Fibroblast of lung (primary cell): ENCODE measurements at regions not wholly inside any gene's neighbourhood (a gene's known extent, or its start where the extent isn't known, plus 50 kb on each side); places are given as distances from the start of the nearest gene placed in this dataset.

ENCODE experiments used
- DNase-seq, 2 donors: peaks; one replicate each; pipeline versions ENCODE4 v3.0.0 to v3.0.0-alpha.2; 2010; ENCODE audit warnings: low read depth in 2 of 2
- H2AFZ ChIP-seq: 2 replicates; pipeline ENCODE4 v1.5.1; 2012; ENCODE audit warnings: low read length, control low read depth, inconsistent platforms
- H3K27ac ChIP-seq: 2 replicates; pipeline ENCODE4 v1.5.1; 2011; ENCODE audit warnings: low read length, control low read depth; ENCODE audit not compliant: insufficient read depth
- H3K27me3 ChIP-seq: 2 replicates; pipeline ENCODE4 v1.5.1; 2011; ENCODE audit warnings: mild to moderate bottlenecking, low read length; ENCODE audit not compliant: control insufficient read depth, insufficient read depth
- H3K36me3 ChIP-seq: 2 replicates; pipeline ENCODE4 v1.5.1; 2011; ENCODE audit warnings: low read length; ENCODE audit not compliant: control insufficient read depth, insufficient read depth
- H3K4me1 ChIP-seq: 2 replicates; pipeline ENCODE4 v1.5.1; 2011; ENCODE audit warnings: low read length; ENCODE audit not compliant: control insufficient read depth, insufficient read depth; ENCODE audit errors: extremely low read depth
- H3K4me2 ChIP-seq: 2 replicates; pipeline ENCODE4 v1.5.1; 2011; ENCODE audit warnings: low read length, control low read depth; ENCODE audit not compliant: insufficient read depth; ENCODE audit errors: extremely low read depth
- H3K4me3 ChIP-seq, 4 experiments: fragments of 200-600 bp in 1 of 4; sonication (generic) in 1 of 4; replicated peaks in 1 of 4; 2 replicates each; pipeline ENCODE4 v1.5.1; 2011 to 2016; ENCODE audit warnings: low read length in 4 of 4, low read depth in 3 of 4, mild to moderate bottlenecking in 3 of 4, control low read depth in 2 of 4, inconsistent platforms in 1 of 4, mixed read lengths in 1 of 4; ENCODE audit not compliant: insufficient read depth in 1 of 4; ENCODE audit errors: control extremely low read depth in 1 of 4
- H3K79me2 ChIP-seq: 2 replicates; pipeline ENCODE4 v1.5.1; 2012; ENCODE audit warnings: mild to moderate bottlenecking, low read length, inconsistent platforms; ENCODE audit not compliant: control insufficient read depth, insufficient read depth
- H3K9ac ChIP-seq: 2 replicates; pipeline ENCODE4 v1.5.1; 2011; ENCODE audit warnings: mild to moderate bottlenecking, low read length, control low read depth; ENCODE audit not compliant: insufficient read depth
- H3K9me3 ChIP-seq: 2 replicates; pipeline ENCODE4 v1.5.1; 2012; ENCODE audit warnings: low read depth, low read length; ENCODE audit not compliant: control insufficient read depth, insufficient read depth
- H4K20me1 ChIP-seq: 2 replicates; pipeline ENCODE4 v1.5.1; 2011; ENCODE audit warnings: low read length; ENCODE audit not compliant: control insufficient read depth, insufficient read depth; ENCODE audit errors: extremely low read depth
- CTCF ChIP-seq, 2 donors: IDR thresholded peaks in 1 of 2; conservative IDR thresholded peaks in 1 of 2; 1 replicate in 1 of 2; 2 replicates in 1 of 2; pipeline ENCODE4 v1.5.1; 2011 to 2012; ENCODE audit warnings: low read length in 2 of 2, control low read depth in 1 of 2, inconsistent platforms in 1 of 2, low read depth in 1 of 2, mild to moderate bottlenecking in 1 of 2
- EZH2 ChIP-seq: IDR thresholded peaks from 2 replicates; pipeline ENCODE4 v1.5.1; 2012; ENCODE audit warnings: low read length, control low read depth, mild to moderate bottlenecking; ENCODE audit errors: missing control alignments

- H3K9me3 ChIP-seq = no peaks in the 10 kb centered on the region
- H3K27me3 ChIP-seq = no peaks in the 10 kb centered on the region
- no peak overlapping the region for H3K4me2 ChIP-seq
- no peak overlapping the region for H3K9ac ChIP-seq
- H3K79me2 ChIP-seq = no peaks in the 10 kb centered on the region
- H3K4me1 ChIP-seq = no peaks in the 10 kb centered on the region
- H2AFZ ChIP-seq = no peak overlapping the region
- no peak for TF ChIP-seq CTCF (conservative IDR thresholded peaks at IDR 0.05 in 1 of 2, IDR thresholded peaks at IDR 0.05 in 1 of 2; ENCODE audit: low read depth in 1 of 2, low read length in 2 of 2)
- no peak for TF ChIP-seq EZH2
- no peak overlapping the region for H3K27ac ChIP-seq
- no peaks in the 10 kb centered on the region for H4K20me1 ChIP-seq
- DNase-seq = no peak
- H3K4me3 ChIP-seq = no peak overlapping the region
- H3K36me3 ChIP-seq = no peaks in the 10 kb centered on the region
Observed at GRCh38 chr7:46672861-46673260, 751.8 kb upstream of the IGFBP3 start.

GRCh38 chr7:46671108-46671769, 750.2 kb upstream of the IGFBP3 start:
- no peaks in the 10 kb centered on the region for H4K20me1 ChIP-seq
- no peak overlapping the region for H3K27ac ChIP-seq
- H3K4me2 ChIP-seq = no peak overlapping the region
- TF ChIP-seq EZH2 = no peak
- no peak for TF ChIP-seq CTCF (conservative IDR thresholded peaks at IDR 0.05 in 1 of 2, IDR thresholded peaks at IDR 0.05 in 1 of 2; ENCODE audit: low read depth in 1 of 2, low read length in 2 of 2)
- no peaks in the 10 kb centered on the region for H3K36me3 ChIP-seq
- no peak overlapping the region for H3K9ac ChIP-seq
- no peaks in the 10 kb centered on the region for H3K79me2 ChIP-seq
- no peak overlapping the region for H3K4me3 ChIP-seq
- DNase-seq = no peak
- no peak overlapping the region for H2AFZ ChIP-seq
- H3K27me3 ChIP-seq = no peaks in the 10 kb centered on the region
- H3K9me3 ChIP-seq = no peaks in the 10 kb centered on the region
- H3K4me1 ChIP-seq = no peaks in the 10 kb centered on the region

- DNase-seq = no peak
- Histone ChIP-seq H3K79me2 (no peaks in the 10 kb centered on the region), H3K9ac (no peak overlapping the region), H3K4me3 (no peak overlapping the region), H3K9me3 (no peaks in the 10 kb centered on the region), H2AFZ (no peak overlapping the region), H4K20me1 (no peaks in the 10 kb centered on the region), H3K4me2 (no peak overlapping the region), H3K27me3 (no peaks in the 10 kb centered on the region), H3K36me3 (no peaks in the 10 kb centered on the region), H3K4me1 (no peaks in the 10 kb centered on the region), H3K27ac (no peak overlapping the region)
- TF ChIP-seq CTCF (conservative IDR thresholded peaks at IDR 0.05 in 1 of 2, IDR thresholded peaks at IDR 0.05 in 1 of 2; ENCODE audit: low read depth in 1 of 2, low read length in 2 of 2) (no peak), EZH2 (no peak)
Observed at GRCh38 chr7:46669028-46669427, 748.0 kb upstream of the IGFBP3 start.
